HEK293T (cell line): ENCODE measurements at regions not wholly inside any gene's neighbourhood (a gene's known extent, or its start where the extent isn't known, plus 50 kb on each side); places are given as distances from the start of the nearest gene placed in this dataset.

ENCODE experiments used
- ARNT ChIP-seq: fragments of 450-650 bp; IDR thresholded peaks from 2 replicates; pipeline ENCODE4 v1.6.1; 2017; ENCODE audit warnings: mild to moderate bottlenecking
- BHLHE40 ChIP-seq: fragments of 450-650 bp; IDR thresholded peaks from 2 replicates; pipeline ENCODE4 v1.6.1; 2016; ENCODE audit warnings: mild to moderate bottlenecking, moderate library complexity, borderline replicate concordance
- ELF4 ChIP-seq: fragments of 450-650 bp; IDR thresholded peaks from 2 replicates; pipeline ENCODE4 v1.6.1; 2017; ENCODE audit warnings: antibody characterized with exemption
- FOXK2 ChIP-seq: fragments of 450-650 bp; IDR thresholded peaks from 2 replicates; pipeline ENCODE4 v1.6.1; 2016; ENCODE audit warnings: mild to moderate bottlenecking
- FOXM1 ChIP-seq: fragments of 450-650 bp; IDR thresholded peaks from 2 replicates; pipeline ENCODE4 v1.6.1; 2017; ENCODE audit warnings: mild to moderate bottlenecking, borderline replicate concordance
- L3MBTL2 ChIP-seq: fragments of 450-650 bp; conservative IDR thresholded peaks from 2 replicates; pipeline ENCODE4 v1.6.1; 2016; ENCODE audit warnings: mild to moderate bottlenecking
- SP1 ChIP-seq: fragments of 450-650 bp; IDR thresholded peaks from 2 replicates; pipeline ENCODE4 v1.6.1; 2017
- SUZ12 ChIP-seq: fragments of 450-650 bp; IDR thresholded peaks from 2 replicates; pipeline ENCODE4 v1.6.1; 2016; ENCODE audit warnings: mild to moderate bottlenecking
- TARDBP ChIP-seq: fragments of 450-650 bp; IDR thresholded peaks from 2 replicates; pipeline ENCODE4 v1.6.1; 2016
- ZNF384 ChIP-seq: fragments of 450-650 bp; IDR thresholded peaks from 2 replicates; pipeline ENCODE4 v1.6.1; 2016
- TF ChIP-seq, protein P1 (sequence below): fragments of 450-650 bp; IDR thresholded peaks from 2 replicates; pipeline ENCODE4 v1.6.1; 2016

GRCh38 chr2:107466984-107467773 is 359.5 kb upstream of the RGPD4 start:
- TF ChIP-seq TARDBP (no peak), FOXM1 (no peak), L3MBTL2 (no peak), ELF4 (no peak), SUZ12 (no peak), FOXK2 (no peak), ZNF384 (no peak), SP1 (no peak), ARNT (no peak), BHLHE40 (no peak)
- TF ChIP-seq, protein P1, sequence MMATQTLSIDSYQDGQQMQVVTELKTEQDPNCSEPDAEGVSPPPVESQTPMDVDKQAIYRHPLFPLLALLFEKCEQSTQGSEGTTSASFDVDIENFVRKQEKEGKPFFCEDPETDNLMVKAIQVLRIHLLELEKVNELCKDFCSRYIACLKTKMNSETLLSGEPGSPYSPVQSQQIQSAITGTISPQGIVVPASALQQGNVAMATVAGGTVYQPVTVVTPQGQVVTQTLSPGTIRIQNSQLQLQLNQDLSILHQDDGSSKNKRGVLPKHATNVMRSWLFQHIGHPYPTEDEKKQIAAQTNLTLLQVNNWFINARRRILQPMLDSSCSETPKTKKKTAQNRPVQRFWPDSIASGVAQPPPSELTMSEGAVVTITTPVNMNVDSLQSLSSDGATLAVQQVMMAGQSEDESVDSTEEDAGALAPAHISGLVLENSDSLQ = no peak
